CD14-positive monocyte (primary cell): ENCODE measurements at regions not wholly inside any gene's neighbourhood (a gene's known extent, or its start where the extent isn't known, plus 50 kb on each side); places are given as distances from the start of the nearest gene placed in this dataset.

Experiments used
- DNase-seq, 3 donors: peaks; one replicate each; pipeline ENCODE4 v3.0.0-alpha.2; 2011 to 2022
- H2AFZ ChIP-seq: 2 replicates; pipeline ENCODE4 v1.6.0; 2012; ENCODE audit warnings: mild to moderate bottlenecking, low read depth, low read length, inconsistent platforms; ENCODE audit not compliant: insufficient read depth, poor library complexity, severe bottlenecking
- H3K27ac ChIP-seq, 2 donors: 1 replicate in 1 of 2; 2 replicates in 1 of 2; pipeline ENCODE4 v1.5.1; 2012 to 2013; ENCODE audit warnings: low read length in 2 of 2, control low read depth in 1 of 2, inconsistent platforms in 1 of 2, low read depth in 1 of 2, mild to moderate bottlenecking in 1 of 2
- H3K27me3 ChIP-seq, 2 donors: one replicate each; pipeline versions ENCODE4 v1.6.0 to v1.6.1; 2011 to 2013; ENCODE audit warnings: low read length in 2 of 2; ENCODE audit not compliant: control insufficient read depth in 2 of 2, insufficient read depth in 2 of 2
- H3K36me3 ChIP-seq, 2 donors: replicated peaks in 1 of 2; 1 replicate in 1 of 2; 2 replicates in 1 of 2; pipeline versions ENCODE4 v1.5.1 to v1.6.1; 2012 to 2013; ENCODE audit warnings: low read length in 2 of 2, control low read depth in 1 of 2, inconsistent platforms in 1 of 2, mild to moderate bottlenecking in 1 of 2; ENCODE audit not compliant: insufficient read depth in 2 of 2, control insufficient read depth in 1 of 2
- H3K4me1 ChIP-seq, 2 donors: 1 replicate in 1 of 2; 2 replicates in 1 of 2; pipeline versions ENCODE4 v1.5.1 to v1.6.1; 2012 to 2013; ENCODE audit warnings: low read length in 2 of 2, control low read depth in 1 of 2, inconsistent platforms in 1 of 2, mild to moderate bottlenecking in 1 of 2, moderate library complexity in 1 of 2; ENCODE audit not compliant: insufficient read depth in 2 of 2, control insufficient read depth in 1 of 2
- H3K4me2 ChIP-seq: replicated peaks from 2 replicates; pipeline ENCODE3; 2012; ENCODE audit warnings: low read length, moderate library complexity, mild to moderate bottlenecking; ENCODE audit not compliant: poor library complexity, severe bottlenecking; ENCODE audit errors: extremely low read depth
- H3K4me3 ChIP-seq, 3 experiments: fragments of 200-600 bp in 1 of 3; sonication (generic) in 1 of 3; replicated peaks in 1 of 3; 1 replicate in 2 of 3; 2 replicates in 1 of 3; pipeline ENCODE4 v1.5.1; 2011 to 2013; ENCODE audit warnings: low read length in 3 of 3, mild to moderate bottlenecking in 3 of 3, control low read depth in 2 of 3, low read depth in 2 of 3, inconsistent platforms in 1 of 3, moderate library complexity in 1 of 3
- H3K79me2 ChIP-seq: 2 replicates; pipeline ENCODE4 v1.6.0; 2012; ENCODE audit warnings: mild to moderate bottlenecking, control low read depth, inconsistent platforms, low read length, moderate library complexity; ENCODE audit not compliant: insufficient read depth
- H3K9ac ChIP-seq: 2 replicates; pipeline ENCODE4 v1.6.0; 2017; ENCODE audit warnings: low read length, mild to moderate bottlenecking; ENCODE audit not compliant: insufficient read depth, poor library complexity, severe bottlenecking
- H3K9me3 ChIP-seq, 2 donors: replicated peaks in 1 of 2; 1 replicate in 1 of 2; 2 replicates in 1 of 2; pipeline versions ENCODE4 v1.5.1 to v1.6.1; 2012 to 2013; ENCODE audit warnings: low read length in 2 of 2, control low read depth in 1 of 2; ENCODE audit not compliant: control insufficient read depth in 1 of 2, insufficient read depth in 1 of 2
- H4K20me1 ChIP-seq: 2 replicates; pipeline ENCODE4 v1.6.0; 2012; ENCODE audit warnings: mild to moderate bottlenecking, low read length, control low read depth, moderate library complexity; ENCODE audit not compliant: insufficient read depth
- H3K27ac Mint-ChIP-seq, 7 donors: one replicate each; pipeline ENCODE4 v1.8.0; 2020; ENCODE audit warnings: mild to moderate bottlenecking in 7 of 7, mixed read lengths in 7 of 7, moderate library complexity in 6 of 7, inconsistent platforms in 2 of 7
- H3K27me3 Mint-ChIP-seq, 3 donors: one replicate each; pipeline ENCODE4 v1.8.0; 2021 to 2022; ENCODE audit warnings: low read depth in 3 of 3, mild to moderate bottlenecking in 3 of 3, mixed read lengths in 3 of 3, moderate library complexity in 3 of 3, inconsistent platforms in 1 of 3
- H3K36me3 Mint-ChIP-seq, 2 donors: one replicate each; pipeline ENCODE4 v1.8.0; 2020; ENCODE audit warnings: mixed read lengths in 2 of 2, inconsistent platforms in 1 of 2, mild to moderate bottlenecking in 1 of 2
- H3K4me1 Mint-ChIP-seq: one replicate; pipeline ENCODE4 v1.8.0; 2020; ENCODE audit warnings: mild to moderate bottlenecking, mixed read lengths
- H3K4me3 Mint-ChIP-seq, 2 donors: one replicate each; pipeline ENCODE4 v1.8.0; 2020; ENCODE audit warnings: mild to moderate bottlenecking in 2 of 2, mixed read lengths in 2 of 2, moderate library complexity in 1 of 2
- H3K9me3 Mint-ChIP-seq, 7 donors: one replicate each; pipeline ENCODE4 v1.8.0; 2020 to 2022; ENCODE audit warnings: mixed read lengths in 7 of 7, mild to moderate bottlenecking in 6 of 7, moderate library complexity in 6 of 7, inconsistent platforms in 2 of 7
- WGBS: methylation state at CpG from one replicate; pipeline ENCODE4 v1.1.5; 2013; ENCODE audit warnings: missing lambda C conversion rate; ENCODE audit not compliant: insufficient coverage; 5-methylcytosine and 5-hydroxymethylcytosine counted together
- intact Hi-C, 2 donors: fragments of 100-400 bp; cut with micrococcal nuclease; formaldehyde crosslinking; loops; one replicate each; pipeline versions ENCODE4 v1.15.0 to v1.15.1; 2023
- TF ChIP-seq, protein P1 (sequence below): fragments of 200-600 bp; IDR thresholded peaks from one replicate; pipeline ENCODE4 v1.8.0; 2022; ENCODE audit warnings: antibody characterized with exemption, mild to moderate bottlenecking

DNA sequence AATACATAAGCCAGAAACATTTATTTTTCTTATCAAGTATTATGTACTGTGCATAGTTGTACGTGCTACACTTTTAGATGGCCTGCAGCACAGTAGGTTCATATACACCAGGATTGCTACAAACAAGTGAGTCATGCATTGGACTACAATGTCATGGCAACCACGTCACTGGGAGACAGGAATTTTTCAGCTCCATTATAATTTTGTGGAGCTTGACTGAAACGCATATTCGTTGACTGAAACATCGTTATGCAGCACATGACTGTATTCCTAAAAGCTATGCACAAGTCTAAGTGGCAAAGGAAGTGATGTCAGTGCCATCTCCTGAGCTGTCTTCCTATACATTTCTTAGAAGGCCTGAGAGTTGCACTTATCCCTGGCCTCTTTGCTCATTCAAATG lies 871.8 kb downstream of the IPMK start:
- Histone ChIP-seq H3K9ac (no peak overlapping the region), H3K4me2 (no peak overlapping the region), H3K27me3 (no peaks in the 10 kb centered on the region), H3K4me3 (no peak overlapping the region), H4K20me1 (no peaks in the 10 kb centered on the region), H3K9me3 (no peaks in the 10 kb centered on the region), H3K36me3 (no peaks in the 10 kb centered on the region), H3K4me1 (no peaks in the 10 kb centered on the region), H3K27ac (no peak overlapping the region), H2AFZ (no peak overlapping the region), H3K79me2 (no peaks in the 10 kb centered on the region)
- Mint-ChIP-seq H3K4me1 (no peaks in the 10 kb centered on the region), H3K9me3 (peaks cover 0 to 3% (median 0%) of the 10 kb centered on the region in 7 donors), H3K27me3 (peaks cover 0 to 2% (median 0%) of the 10 kb centered on the region in 3 donors), H3K27ac (no peak overlapping the region), H3K4me3 (no peak overlapping the region), H3K36me3 (no peaks in the 10 kb centered on the region)
- no peak for DNase-seq
- intact Hi-C loops = no loop called here
- TF ChIP-seq, protein P1, sequence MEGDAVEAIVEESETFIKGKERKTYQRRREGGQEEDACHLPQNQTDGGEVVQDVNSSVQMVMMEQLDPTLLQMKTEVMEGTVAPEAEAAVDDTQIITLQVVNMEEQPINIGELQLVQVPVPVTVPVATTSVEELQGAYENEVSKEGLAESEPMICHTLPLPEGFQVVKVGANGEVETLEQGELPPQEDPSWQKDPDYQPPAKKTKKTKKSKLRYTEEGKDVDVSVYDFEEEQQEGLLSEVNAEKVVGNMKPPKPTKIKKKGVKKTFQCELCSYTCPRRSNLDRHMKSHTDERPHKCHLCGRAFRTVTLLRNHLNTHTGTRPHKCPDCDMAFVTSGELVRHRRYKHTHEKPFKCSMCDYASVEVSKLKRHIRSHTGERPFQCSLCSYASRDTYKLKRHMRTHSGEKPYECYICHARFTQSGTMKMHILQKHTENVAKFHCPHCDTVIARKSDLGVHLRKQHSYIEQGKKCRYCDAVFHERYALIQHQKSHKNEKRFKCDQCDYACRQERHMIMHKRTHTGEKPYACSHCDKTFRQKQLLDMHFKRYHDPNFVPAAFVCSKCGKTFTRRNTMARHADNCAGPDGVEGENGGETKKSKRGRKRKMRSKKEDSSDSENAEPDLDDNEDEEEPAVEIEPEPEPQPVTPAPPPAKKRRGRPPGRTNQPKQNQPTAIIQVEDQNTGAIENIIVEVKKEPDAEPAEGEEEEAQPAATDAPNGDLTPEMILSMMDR = no peak
- 85% methylated on average over 4 of the region's 5 CpGs for WGBS

DNA sequence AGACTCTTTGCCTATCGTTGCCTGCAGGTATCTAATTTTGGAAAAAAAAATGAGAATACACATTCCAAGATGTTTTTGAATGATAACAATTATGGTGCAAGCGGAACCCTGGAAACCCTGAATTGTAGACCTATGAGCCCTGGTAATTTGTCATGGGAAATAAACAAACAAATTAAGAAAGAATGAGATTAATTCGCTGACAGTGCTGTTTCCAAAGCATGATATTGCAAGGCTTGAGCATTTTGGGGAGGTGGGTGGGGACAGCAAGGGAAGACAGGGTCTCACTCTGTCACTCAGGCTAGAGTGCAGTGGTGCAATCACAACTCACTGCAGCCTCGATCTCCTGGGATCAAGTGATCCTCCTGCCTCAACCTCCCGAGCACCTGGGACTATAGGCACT lies 900.3 kb downstream of the IPMK start:
- no peak for DNase-seq
- Mint-ChIP-seq H3K9me3 (peaks cover 0 to 2% (median 0%) of the 10 kb centered on the region in 7 donors), H3K27ac (no peak overlapping the region), H3K27me3 (peaks cover 0 to 2% (median 0%) of the 10 kb centered on the region in 3 donors), H3K4me1 (no peaks in the 10 kb centered on the region), H3K4me3 (no peak overlapping the region), H3K36me3 (no peaks in the 10 kb centered on the region)
- Histone ChIP-seq H3K79me2 (no peaks in the 10 kb centered on the region), H3K9ac (no peak overlapping the region), H2AFZ (no peak overlapping the region), H4K20me1 (no peaks in the 10 kb centered on the region), H3K27me3 (no peaks in the 10 kb centered on the region), H3K4me1 (no peaks in the 10 kb centered on the region), H3K4me2 (no peak overlapping the region), H3K27ac (no peak overlapping the region), H3K9me3 (no peaks in the 10 kb centered on the region), H3K4me3 (no peak overlapping the region), H3K36me3 (no peaks in the 10 kb centered on the region)
- intact Hi-C loops = no loop called here
- TF ChIP-seq, protein P1 = no peak
- WGBS = 79% methylated on average over 3 of the region's 5 CpGs
